H1 (cell line): ENCODE measurements at regions not wholly inside any gene's neighbourhood (a gene's known extent, or its start where the extent isn't known, plus 50 kb on each side); places are given as distances from the start of the nearest gene placed in this dataset.

ENCODE experiments used
- CTCF ChIA-PET: fragments of 300-600 bp; sonication (Branson Sonifier 250); formaldehyde crosslinking; loops from one replicate; lab custom pipeline; 2021; ENCODE audit not compliant: partially characterized antibody; lab: Charles Lee
- POLR2A ChIA-PET: fragments of 300-600 bp; sonication (Branson Sonifier 250); formaldehyde crosslinking; loops from one replicate; lab custom pipeline; 2021; ENCODE audit warnings: inconsistent platforms; ENCODE audit not compliant: partially characterized antibody; lab: Charles Lee
- DNase-seq, 2 experiments: peaks; one replicate each; pipeline versions ENCODE4 v3.0.0 to v3.0.0-alpha.2; 2010 to 2022; ENCODE audit warnings: low spot score in 2 of 2, low read depth in 1 of 2, mixed read lengths in 1 of 2
- FAIRE-seq: peaks from 2 replicates; lab custom pipeline; 2011; peaks lifted over from hg19 to GRCh38; lab: Jason Lieb, UNC
- H2AFZ ChIP-seq: 2 replicates; pipeline ENCODE4 v1.8.1; 2012; ENCODE audit warnings: low read length, inconsistent platforms
- H2AK5ac ChIP-seq: 2 replicates; pipeline ENCODE4 v1.6.1; 2013; ENCODE audit warnings: low read depth, low read length
- H2BK120ac ChIP-seq: replicated peaks from 2 replicates; pipeline ENCODE3; 2013; ENCODE audit warnings: low read depth, low read length, inconsistent platforms
- H2BK12ac ChIP-seq: 2 replicates; pipeline ENCODE4 v1.6.1; 2013; ENCODE audit warnings: low read depth, low read length
- H2BK15ac ChIP-seq: 2 replicates; pipeline ENCODE4 v1.6.1; 2013; ENCODE audit warnings: low read length
- H2BK20ac ChIP-seq: 2 replicates; pipeline ENCODE4 v1.6.1; 2013; ENCODE audit warnings: low read length
- H2BK5ac ChIP-seq: 2 replicates; pipeline ENCODE4 v1.6.1; 2013; ENCODE audit warnings: low read depth, low read length
- H3K14ac ChIP-seq: 2 replicates; pipeline ENCODE4 v1.6.1; 2013; ENCODE audit warnings: inconsistent platforms; ENCODE audit not compliant: insufficient read length
- H3K18ac ChIP-seq: 2 replicates; pipeline ENCODE4 v1.6.1; 2013; ENCODE audit warnings: low read length; ENCODE audit errors: extremely low read depth
- H3K23ac ChIP-seq: 2 replicates; pipeline ENCODE4 v1.6.1; 2013; ENCODE audit warnings: inconsistent platforms; ENCODE audit not compliant: insufficient read length
- H3K23me2 ChIP-seq: 2 replicates; pipeline ENCODE4 v1.6.1; 2013; ENCODE audit warnings: low read depth, low read length
- H3K27ac ChIP-seq: 2 replicates; pipeline ENCODE4 v1.6.1; 2011; ENCODE audit warnings: low read depth, low read length, inconsistent platforms
- H3K27me3 ChIP-seq, 4 experiments: replicated peaks in 1 of 4; 1 replicate in 1 of 4; 2 replicates in 3 of 4; pipeline versions ENCODE4 v1.6.1 to v1.8.1; 2011 to 2013; ENCODE audit warnings: low read length in 3 of 4, mild to moderate bottlenecking in 3 of 4, inconsistent platforms in 2 of 4, mixed read lengths in 2 of 4, moderate library complexity in 1 of 4; ENCODE audit not compliant: control insufficient read depth in 3 of 4, insufficient read depth in 3 of 4; ENCODE audit errors: extremely low read depth in 1 of 4
- H3K36me3 ChIP-seq, 4 experiments: 2 replicates each; pipeline versions ENCODE4 v1.6.1 to v1.8.1; 2011 to 2013; ENCODE audit warnings: mild to moderate bottlenecking in 4 of 4, low read length in 3 of 4, moderate library complexity in 2 of 4, control low read depth in 1 of 4, inconsistent platforms in 1 of 4; ENCODE audit not compliant: insufficient read depth in 4 of 4, control insufficient read depth in 2 of 4
- H3K4ac ChIP-seq: replicated peaks from 2 replicates; pipeline ENCODE3; 2013; ENCODE audit warnings: low read length, low read depth, mixed read lengths, inconsistent platforms; ENCODE audit not compliant: insufficient read length
- H3K4me1 ChIP-seq, 4 experiments: replicated peaks in 1 of 4; 1 replicate in 1 of 4; 2 replicates in 3 of 4; pipeline versions ENCODE4 v1.6.1 to v1.8.1; 2011 to 2013; ENCODE audit warnings: low read length in 3 of 4, inconsistent platforms in 2 of 4, mixed read lengths in 1 of 4; ENCODE audit not compliant: insufficient read depth in 4 of 4, control insufficient read depth in 3 of 4
- H3K4me2 ChIP-seq, 2 experiments: 2 replicates each; pipeline versions ENCODE4 v1.6.1 to v1.8.1; 2011 to 2013; ENCODE audit warnings: low read depth in 2 of 2, low read length in 2 of 2, control low read depth in 1 of 2, inconsistent platforms in 1 of 2, mild to moderate bottlenecking in 1 of 2; ENCODE audit not compliant: insufficient read depth in 1 of 2
- H3K4me3 ChIP-seq, 4 experiments: fragments of 200-600, 300-600 bp in 1 of 4; sonication (generic), shearing (Covaris generic), sonication (Bioruptor Twin) in 1 of 4; 2 replicates each; pipeline versions ENCODE4 v1.5.1 to v1.8.1; 2011 to 2016; ENCODE audit warnings: low read length in 4 of 4, low read depth in 3 of 4, control low read depth in 2 of 4, inconsistent platforms in 2 of 4, mild to moderate bottlenecking in 2 of 4, mixed read lengths in 1 of 4, moderate library complexity in 1 of 4; ENCODE audit not compliant: insufficient read depth in 2 of 4; ENCODE audit errors: extremely low read depth in 1 of 4
- H3K56ac ChIP-seq: replicated peaks from 2 replicates; pipeline ENCODE3; 2013; ENCODE audit warnings: low read depth, mild to moderate bottlenecking, mixed read lengths, low read length, inconsistent platforms; ENCODE audit not compliant: insufficient read length
- H3K79me1 ChIP-seq: 2 replicates; pipeline ENCODE4 v1.6.1; 2013; ENCODE audit warnings: low read depth, low read length, control low read depth
- H3K79me2 ChIP-seq, 2 experiments: 2 replicates each; pipeline versions ENCODE4 v1.6.1 to v1.8.1; 2012 to 2013; ENCODE audit warnings: low read length in 2 of 2, mild to moderate bottlenecking in 2 of 2, inconsistent platforms in 1 of 2; ENCODE audit not compliant: insufficient read depth in 2 of 2, control insufficient read depth in 1 of 2
- H3K9ac ChIP-seq, 4 experiments: replicated peaks in 1 of 4; 1 replicate in 1 of 4; 2 replicates in 3 of 4; pipeline versions ENCODE4 v1.6.1 to v1.8.1; 2011 to 2013; ENCODE audit warnings: low read depth in 3 of 4, low read length in 3 of 4, control low read depth in 2 of 4, mild to moderate bottlenecking in 2 of 4, moderate library complexity in 2 of 4, inconsistent platforms in 1 of 4; ENCODE audit errors: extremely low read depth in 1 of 4
- H3K9me3 ChIP-seq, 2 experiments: 2 replicates each; pipeline versions ENCODE4 v1.6.1 to v1.8.1; 2012 to 2013; ENCODE audit warnings: mild to moderate bottlenecking in 2 of 2, moderate library complexity in 2 of 2, control low read depth in 1 of 2, inconsistent platforms in 1 of 2, low read depth in 1 of 2, low read length in 1 of 2, mixed read lengths in 1 of 2; ENCODE audit not compliant: insufficient read depth in 2 of 2
- H4K20me1 ChIP-seq, 2 experiments: replicated peaks in 1 of 2; 2 replicates each; pipeline versions ENCODE3 to v1.8.1; 2011 to 2013; ENCODE audit warnings: inconsistent platforms in 2 of 2, low read length in 2 of 2, mild to moderate bottlenecking in 1 of 2; ENCODE audit not compliant: insufficient read depth in 2 of 2, control insufficient read depth in 1 of 2
- H4K5ac ChIP-seq: 2 replicates; pipeline ENCODE4 v1.6.1; 2013; ENCODE audit warnings: low read length, low read depth, mixed read lengths, inconsistent platforms; ENCODE audit not compliant: insufficient read length
- H4K8ac ChIP-seq: 2 replicates; pipeline ENCODE4 v1.8.0; 2013; ENCODE audit warnings: mild to moderate bottlenecking, moderate library complexity, low read length, inconsistent platforms; ENCODE audit not compliant: insufficient read depth; ENCODE audit errors: extremely low read depth
- H4K91ac ChIP-seq: replicated peaks from 2 replicates; pipeline ENCODE3; 2013; ENCODE audit warnings: low read length, mixed read lengths, inconsistent platforms; ENCODE audit not compliant: insufficient read length
- CHD1 ChIP-seq: IDR thresholded peaks from 2 replicates; pipeline ENCODE4 v1.6.1; 2012; ENCODE audit warnings: low read depth, low read length, improper control_type of control experiment
- EP300 ChIP-seq, 2 experiments: IDR thresholded peaks; 1 replicate in 1 of 2; 2 replicates in 1 of 2; pipeline ENCODE4 v1.6.1; 2011 to 2012; ENCODE audit warnings: low read depth in 2 of 2, low read length in 2 of 2, mild to moderate bottlenecking in 2 of 2, borderline replicate concordance in 1 of 2, inconsistent platforms in 1 of 2, moderate library complexity in 1 of 2
- GABPA ChIP-seq: IDR thresholded peaks from 2 replicates; pipeline ENCODE4 v1.6.1; 2011; ENCODE audit warnings: mild to moderate bottlenecking, low read length, moderate library complexity, borderline replicate concordance; ENCODE audit not compliant: insufficient read depth
- KDM1A ChIP-seq: fragments of 200-600, 300-600 bp; sonication (generic); IDR thresholded peaks from 2 replicates; pipeline ENCODE4 v1.7.1; 2016; ENCODE audit warnings: mild to moderate bottlenecking, low read length, borderline replicate concordance
- KDM5A ChIP-seq: fragments of 200-600 bp; IDR thresholded peaks from 2 replicates; pipeline ENCODE4 v1.7.1; 2012; ENCODE audit warnings: mild to moderate bottlenecking, low read length, inconsistent platforms, mixed read lengths
- RFX5 ChIP-seq: IDR thresholded peaks from 2 replicates; pipeline ENCODE4 v1.6.1; 2011; ENCODE audit warnings: low read depth, low read length, improper control_type of control experiment, borderline replicate concordance
- RNF2 ChIP-seq: fragments of 200-900, 300-1000 bp; sonication (generic); IDR thresholded peaks from 2 replicates; pipeline ENCODE4 v1.7.1; 2016; ENCODE audit warnings: borderline replicate concordance, low read depth, mild to moderate bottlenecking, antibody characterized with exemption, low read length; ENCODE audit not compliant: poor library complexity, severe bottlenecking; ENCODE audit errors: missing control alignments
- TBP ChIP-seq: IDR thresholded peaks from 2 replicates; pipeline ENCODE4 v1.6.1; 2011; ENCODE audit warnings: low read depth, low read length, improper control_type of control experiment
- WGBS, 2 experiments: shearing (Covaris generic) in 1 of 2; methylation state at CpG; one replicate each; pipeline versions ENCODE4 v1.1.6 to v1.1.7; 2013 to 2015; ENCODE audit warnings: low lambda C conversion rate in 2 of 2, mixed read lengths in 2 of 2, inconsistent platforms in 1 of 2, low coverage in 1 of 2, missing lambda C conversion rate in 1 of 2; ENCODE audit not compliant: insufficient replicate concordance in 2 of 2, insufficient coverage in 1 of 2, insufficient read length in 1 of 2; ENCODE audit errors: extremely low coverage in 1 of 2, missing lambda C conversion rate in 1 of 2; 5-methylcytosine and 5-hydroxymethylcytosine counted together
- TF ChIP-seq, protein P1 (sequence below): IDR thresholded peaks from 2 replicates; pipeline ENCODE4 v1.6.1; 2012; ENCODE audit warnings: low read length, inconsistent platforms
- TF ChIP-seq, protein P2 (sequence below): IDR thresholded peaks from 2 replicates; pipeline ENCODE4 v1.6.1; 2012; ENCODE audit warnings: inconsistent platforms

DNA sequence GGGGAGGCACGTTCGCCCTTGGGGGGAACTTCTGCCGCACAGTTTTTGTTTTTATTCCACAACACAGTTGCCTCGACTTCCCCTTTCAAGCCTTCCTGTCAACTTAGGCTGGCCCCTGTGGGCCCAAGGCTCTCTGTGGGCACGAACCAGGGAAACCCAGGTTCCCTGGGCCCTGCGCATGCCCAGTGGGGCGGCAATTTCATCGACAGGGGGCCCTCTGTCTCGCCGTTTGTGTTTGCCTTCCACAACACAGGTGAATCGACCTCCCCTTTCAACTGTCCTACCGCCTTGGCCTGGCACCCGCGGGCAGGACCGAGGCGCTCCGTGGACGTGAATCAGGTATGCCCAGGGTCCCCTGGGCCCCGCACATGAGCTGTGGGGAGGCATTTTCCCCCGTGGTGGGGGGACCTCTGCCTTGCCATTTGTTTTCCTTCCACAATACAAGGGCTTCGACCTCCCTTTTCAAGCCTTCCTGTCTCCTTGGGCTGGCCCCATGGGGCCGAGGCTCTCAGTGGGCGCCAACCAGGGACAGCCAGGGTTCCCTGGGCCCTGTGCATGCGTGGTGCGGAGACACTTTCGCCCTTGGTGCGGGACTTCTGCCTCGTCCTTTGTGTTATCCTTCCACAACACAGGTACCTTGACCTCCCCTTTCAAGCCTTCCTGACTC lies 354.0 kb downstream of the ALG10 start:
- Histone ChIP-seq H4K5ac (no peak overlapping the region), H3K56ac (no peak overlapping the region), H2BK15ac (no peak overlapping the region), H3K4me3 (no peak overlapping the region), H4K8ac (no peak overlapping the region), H3K27me3 (no peaks in the 10 kb centered on the region), H2BK20ac (no peak overlapping the region), H2BK5ac (no peak overlapping the region), H2BK120ac (no peak overlapping the region), H3K4me2 (no peak overlapping the region), H3K18ac (no peak overlapping the region), H2BK12ac (no peak overlapping the region), H4K20me1 (no peaks in the 10 kb centered on the region), H2AK5ac (no peak overlapping the region), H3K9ac (no peak overlapping the region), H3K27ac (no peak overlapping the region), H3K14ac (no peak overlapping the region), H3K9me3 (peaks cover 85 to 100% of the 10 kb centered on the region in 2 experiments), H3K36me3 (no peaks in the 10 kb centered on the region), H3K4ac (no peak overlapping the region), H3K79me2 (no peaks in the 10 kb centered on the region), H3K23me2 (no peaks in the 10 kb centered on the region), H3K4me1 (no peaks in the 10 kb centered on the region), H2AFZ (no peak overlapping the region), H3K79me1 (no peaks in the 10 kb centered on the region), H4K91ac (no peak overlapping the region), H3K23ac (no peak overlapping the region)
- ChIA-PET CTCF (no interaction called here), POLR2A (no interaction called here)
- DNase-seq (no peak), FAIRE-seq (no peak)
- WGBS, 2 experiments, result 78% methylated on average over 24 of the region's 28 CpGs; no CpG with 5 or more reads in 1 of the 2 experiments
- no peak for TF ChIP-seq RNF2
- no peak for TF ChIP-seq CHD1
- TF ChIP-seq, protein P1, sequence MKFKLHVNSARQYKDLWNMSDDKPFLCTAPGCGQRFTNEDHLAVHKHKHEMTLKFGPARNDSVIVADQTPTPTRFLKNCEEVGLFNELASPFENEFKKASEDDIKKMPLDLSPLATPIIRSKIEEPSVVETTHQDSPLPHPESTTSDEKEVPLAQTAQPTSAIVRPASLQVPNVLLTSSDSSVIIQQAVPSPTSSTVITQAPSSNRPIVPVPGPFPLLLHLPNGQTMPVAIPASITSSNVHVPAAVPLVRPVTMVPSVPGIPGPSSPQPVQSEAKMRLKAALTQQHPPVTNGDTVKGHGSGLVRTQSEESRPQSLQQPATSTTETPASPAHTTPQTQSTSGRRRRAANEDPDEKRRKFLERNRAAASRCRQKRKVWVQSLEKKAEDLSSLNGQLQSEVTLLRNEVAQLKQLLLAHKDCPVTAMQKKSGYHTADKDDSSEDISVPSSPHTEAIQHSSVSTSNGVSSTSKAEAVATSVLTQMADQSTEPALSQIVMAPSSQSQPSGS, result no peak
- TF ChIP-seq EP300 (IDR thresholded peaks at IDR 0.05; ENCODE audit: borderline replicate concordance in 1 of 2, low read depth in 2 of 2, low read length in 2 of 2), result no peak
- no peak for TF ChIP-seq GABPA
- no peak for TF ChIP-seq KDM1A
- TF ChIP-seq, protein P2, sequence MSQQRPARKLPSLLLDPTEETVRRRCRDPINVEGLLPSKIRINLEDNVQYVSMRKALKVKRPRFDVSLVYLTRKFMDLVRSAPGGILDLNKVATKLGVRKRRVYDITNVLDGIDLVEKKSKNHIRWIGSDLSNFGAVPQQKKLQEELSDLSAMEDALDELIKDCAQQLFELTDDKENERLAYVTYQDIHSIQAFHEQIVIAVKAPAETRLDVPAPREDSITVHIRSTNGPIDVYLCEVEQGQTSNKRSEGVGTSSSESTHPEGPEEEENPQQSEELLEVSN, result no peak
- TF ChIP-seq RFX5, result no peak
- TF ChIP-seq TBP, result no peak
- TF ChIP-seq KDM5A, result no peak
